ENCODE measurements at regions not wholly inside any gene's neighbourhood (a gene's known extent, or its start where the extent isn't known, plus 50 kb on each side); places are given as distances from the start of the nearest gene placed in this dataset.

GRCh38 chr2:71997843-71998242 is 149.8 kb downstream of the CYP26B1 start:
- no peak for DNase-seq (ENCODE audit: low read depth)
- no peak for TF ChIP-seq CTCF (IDR thresholded peaks at IDR 0.05; ENCODE audit: low read length, missing control alignments)
- no peak overlapping the region for H3K4me3 ChIP-seq (replicated peaks; ENCODE audit: low read depth, low read length)

- peak; percentile 48 for TF ChIP-seq CTCF (IDR thresholded peaks at IDR 0.05; ENCODE audit: low read length, missing control alignments)
- DNase-seq (ENCODE audit: low read depth): peak; percentile 41
Observed at GRCh38 chr2:71995067-71995665, 152.5 kb downstream of the CYP26B1 start.

GRCh38 chr2:71992036-71992435 is 155.6 kb downstream of the CYP26B1 start:
- TF ChIP-seq CTCF (IDR thresholded peaks at IDR 0.05; ENCODE audit: low read length, missing control alignments): no peak
- no peak for DNase-seq (ENCODE audit: low read depth)
- H3K4me3 ChIP-seq (replicated peaks; ENCODE audit: low read depth, low read length): no peak overlapping the region

More at GRCh38 chr2:71995067-71995665, 152.5 kb downstream of the CYP26B1 start:
- H3K4me3 ChIP-seq (replicated peaks; ENCODE audit: low read depth, low read length): no peak overlapping the region

GRCh38 chr2:71991397-71991796 is 156.3 kb downstream of the CYP26B1 start:
- no peak for DNase-seq (ENCODE audit: low read depth)
- TF ChIP-seq CTCF (IDR thresholded peaks at IDR 0.05; ENCODE audit: low read length, missing control alignments): no peak
- H3K4me3 ChIP-seq (replicated peaks; ENCODE audit: low read depth, low read length): no peak overlapping the region

GRCh38 chr2:71990826-71991225 is 156.8 kb downstream of the CYP26B1 start:
- no peak overlapping the region for H3K4me3 ChIP-seq (replicated peaks; ENCODE audit: low read depth, low read length)
- no peak for DNase-seq (ENCODE audit: low read depth)
- no peak for TF ChIP-seq CTCF (IDR thresholded peaks at IDR 0.05; ENCODE audit: low read length, missing control alignments)

GRCh38 chr2:71990122-71990521 is 157.5 kb downstream of the CYP26B1 start:
- TF ChIP-seq CTCF (IDR thresholded peaks at IDR 0.05; ENCODE audit: low read length, missing control alignments): no peak
- H3K4me3 ChIP-seq (replicated peaks; ENCODE audit: low read depth, low read length): no peak overlapping the region
- no peak for DNase-seq (ENCODE audit: low read depth)

- H3K4me3 ChIP-seq (replicated peaks; ENCODE audit: low read depth, low read length): no peak overlapping the region
- DNase-seq (ENCODE audit: low read depth): no peak
- TF ChIP-seq CTCF (IDR thresholded peaks at IDR 0.05; ENCODE audit: low read length, missing control alignments): no peak
Observed at GRCh38 chr2:71989671-71990070, 158.0 kb downstream of the CYP26B1 start.
